ENCODE measurements at regions not wholly inside any gene's neighbourhood (a gene's known extent, or its start where the extent isn't known, plus 50 kb on each side); places are given as distances from the start of the nearest gene placed in this dataset.

DNA sequence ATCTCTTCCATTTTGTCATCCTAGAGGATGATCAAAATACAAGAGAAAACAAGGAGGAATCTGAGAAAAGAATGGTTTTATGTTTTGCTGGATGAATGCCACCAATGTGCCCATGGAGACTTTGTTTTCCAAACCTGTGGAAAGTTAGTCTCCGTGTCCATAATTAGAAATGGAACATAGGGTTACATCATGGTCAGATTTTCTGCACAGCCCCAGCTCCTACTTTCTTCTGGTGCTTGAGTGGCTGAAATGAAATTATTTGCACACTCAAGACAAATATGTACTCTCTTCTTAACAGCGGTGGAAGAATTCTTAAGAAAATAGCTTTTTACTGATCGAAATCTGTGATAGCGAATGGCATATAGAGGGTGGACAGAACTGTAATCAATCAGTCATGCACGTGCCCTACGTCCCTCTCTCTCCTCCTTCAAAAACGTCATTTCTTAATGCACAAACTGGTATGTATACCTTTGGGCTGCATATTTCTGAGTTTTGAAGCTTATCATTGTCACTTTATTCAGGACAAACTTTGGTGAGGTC is 825.2 kb downstream of the AACS start:
- TF ChIP-seq GATA2 (IDR thresholded peaks at IDR 0.05; ENCODE audit: low read depth, low read length) (no peak), GATA3 (IDR thresholded peaks at IDR 0.05; ENCODE audit: low read depth, low read length) (no peak)

- no peak for TF ChIP-seq GATA3 (IDR thresholded peaks at IDR 0.05; ENCODE audit: low read depth, low read length)
- TF ChIP-seq GATA2 (IDR thresholded peaks at IDR 0.05; ENCODE audit: low read depth, low read length): no peak
Measured at GRCh38 chr12:125890971-125891370, 825.7 kb downstream of the AACS start.

DNA sequence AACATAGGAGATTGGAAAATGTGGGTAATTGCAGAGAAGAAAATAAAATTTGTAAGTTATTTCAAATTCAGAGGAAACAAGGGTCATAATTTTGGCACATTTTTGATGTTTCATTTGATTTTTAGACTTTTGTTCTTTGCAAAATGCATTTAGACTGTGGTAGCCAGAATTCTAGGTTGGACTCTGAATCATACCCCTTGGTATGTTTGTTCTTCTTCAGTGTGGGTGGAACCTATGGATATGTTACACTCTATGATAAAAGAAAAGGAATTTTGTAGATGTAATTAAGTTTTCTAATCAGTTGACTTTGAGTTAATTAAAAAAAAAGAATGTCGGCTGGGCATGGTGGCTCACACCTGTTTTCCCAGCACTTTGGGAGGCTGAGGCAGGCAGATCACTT is 827.0 kb downstream of the AACS start:
- no peak for TF ChIP-seq GATA2 (IDR thresholded peaks at IDR 0.05; ENCODE audit: low read depth, low read length)
- no peak for TF ChIP-seq GATA3 (IDR thresholded peaks at IDR 0.05; ENCODE audit: low read depth, low read length)

DNA sequence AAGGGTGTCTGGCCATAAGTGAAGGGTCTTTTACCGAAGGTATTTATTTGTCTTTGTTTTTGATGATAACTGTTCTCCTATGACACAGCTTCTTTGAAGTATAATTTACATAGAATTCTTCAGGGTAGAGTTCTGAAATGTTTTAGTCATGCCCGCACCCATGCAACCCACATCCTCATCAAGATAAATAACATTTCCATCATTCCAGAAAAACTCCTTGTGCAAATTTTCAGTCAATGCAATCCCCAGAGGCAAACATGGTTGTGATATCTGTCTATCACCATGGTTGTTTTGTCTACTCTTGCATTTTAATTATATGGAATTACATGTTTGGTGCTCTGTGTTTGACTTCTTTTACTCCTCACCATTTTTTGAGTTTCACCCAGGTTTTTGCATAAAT is 837.8 kb downstream of the AACS start:
- TF ChIP-seq GATA2 (IDR thresholded peaks at IDR 0.05; ENCODE audit: low read depth, low read length): no peak
- no peak for TF ChIP-seq GATA3 (IDR thresholded peaks at IDR 0.05; ENCODE audit: low read depth, low read length)

GRCh38 chr12:125907351-125907750 is 842.1 kb downstream of the AACS start:
- TF ChIP-seq GATA2 (IDR thresholded peaks at IDR 0.05; ENCODE audit: low read depth, low read length) (no peak), GATA3 (IDR thresholded peaks at IDR 0.05; ENCODE audit: low read depth, low read length) (no peak)

GRCh38 chr12:125919856-125920470 is 854.7 kb downstream of the AACS start:
- no peak for TF ChIP-seq GATA2 (IDR thresholded peaks at IDR 0.05; ENCODE audit: low read depth, low read length)
- no peak for TF ChIP-seq GATA3 (IDR thresholded peaks at IDR 0.05; ENCODE audit: low read depth, low read length)

- TF ChIP-seq GATA2 (IDR thresholded peaks at IDR 0.05; ENCODE audit: low read depth, low read length) (no peak), GATA3 (IDR thresholded peaks at IDR 0.05; ENCODE audit: low read depth, low read length) (no peak)
Measured at GRCh38 chr12:125922330-125922729, 857.1 kb downstream of the AACS start.

GRCh38 chr12:125936502-125936901 is 871.3 kb downstream of the AACS start:
- no peak for TF ChIP-seq GATA2 (IDR thresholded peaks at IDR 0.05; ENCODE audit: low read depth, low read length)
- TF ChIP-seq GATA3 (IDR thresholded peaks at IDR 0.05; ENCODE audit: low read depth, low read length): no peak

DNA sequence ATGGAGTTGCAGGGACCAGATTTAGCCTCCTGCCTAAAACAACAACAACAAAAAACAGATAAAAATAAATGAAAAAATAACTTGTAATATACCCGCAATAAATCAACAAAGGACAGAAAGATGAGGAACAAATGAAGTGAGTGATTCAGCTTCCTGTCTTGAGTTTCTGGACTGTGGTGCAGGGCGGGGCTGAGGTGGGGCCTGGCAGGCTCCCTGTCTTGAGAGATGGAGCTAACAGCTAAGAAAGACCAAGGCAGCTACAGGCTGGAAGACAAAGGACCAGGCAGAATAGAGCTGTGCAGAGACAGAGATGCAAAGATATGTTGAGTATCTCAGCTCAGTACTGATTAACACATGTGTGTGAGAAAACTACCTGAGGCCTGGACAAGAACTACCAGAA is 879.2 kb downstream of the AACS start:
- no peak for TF ChIP-seq GATA3 (IDR thresholded peaks at IDR 0.05; ENCODE audit: low read depth, low read length)
- TF ChIP-seq GATA2 (IDR thresholded peaks at IDR 0.05; ENCODE audit: low read depth, low read length): no peak

DNA sequence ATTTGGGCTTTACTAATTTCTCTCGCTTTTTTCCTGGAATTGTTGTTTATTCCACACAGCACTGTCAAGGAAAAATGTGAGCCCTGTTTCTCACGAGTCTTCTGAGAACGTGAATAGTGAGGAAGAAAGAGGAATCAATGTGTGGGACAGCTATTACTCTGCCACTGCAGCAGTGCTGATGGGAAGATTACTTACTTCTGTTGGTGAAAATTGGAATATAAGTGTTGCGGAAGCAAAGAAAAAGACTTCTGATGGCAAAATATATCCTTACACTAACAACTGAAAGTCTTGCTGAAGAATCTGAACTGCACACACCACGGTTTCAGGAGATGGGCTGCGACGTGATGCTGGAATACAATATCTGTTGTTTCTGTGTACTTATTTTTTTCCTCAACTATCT is 884.2 kb downstream of the AACS start:
- no peak for TF ChIP-seq GATA2 (IDR thresholded peaks at IDR 0.05; ENCODE audit: low read depth, low read length)
- no peak for TF ChIP-seq GATA3 (IDR thresholded peaks at IDR 0.05; ENCODE audit: low read depth, low read length)

DNA sequence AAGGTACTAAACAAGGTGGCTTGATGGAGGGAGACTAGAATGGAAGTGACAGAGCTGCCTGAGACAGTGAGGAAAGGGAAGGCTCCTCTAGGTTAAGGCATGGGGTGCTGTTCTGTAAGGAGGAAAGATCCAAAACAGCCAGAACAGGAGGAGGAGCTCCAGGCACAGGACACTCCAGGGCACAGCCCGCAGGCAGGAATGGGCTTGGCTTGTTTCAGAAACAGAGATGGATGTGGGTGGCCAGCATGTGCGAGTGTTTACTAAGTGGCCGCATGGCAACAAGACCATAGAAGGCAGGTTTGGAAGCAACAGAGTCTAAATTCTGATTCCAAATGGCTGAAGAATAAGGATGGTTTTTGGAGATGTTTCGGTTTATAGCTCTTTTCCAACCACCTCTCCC is 889.1 kb downstream of the AACS start:
- TF ChIP-seq GATA3 (IDR thresholded peaks at IDR 0.05; ENCODE audit: low read depth, low read length) (no peak), GATA2 (IDR thresholded peaks at IDR 0.05; ENCODE audit: low read depth, low read length) (no peak)

- TF ChIP-seq GATA2 (IDR thresholded peaks at IDR 0.05; ENCODE audit: low read depth, low read length) (no peak), GATA3 (IDR thresholded peaks at IDR 0.05; ENCODE audit: low read depth, low read length) (no peak)
Measured at GRCh38 chr12:125956186-125956585, 891.0 kb downstream of the AACS start.

DNA sequence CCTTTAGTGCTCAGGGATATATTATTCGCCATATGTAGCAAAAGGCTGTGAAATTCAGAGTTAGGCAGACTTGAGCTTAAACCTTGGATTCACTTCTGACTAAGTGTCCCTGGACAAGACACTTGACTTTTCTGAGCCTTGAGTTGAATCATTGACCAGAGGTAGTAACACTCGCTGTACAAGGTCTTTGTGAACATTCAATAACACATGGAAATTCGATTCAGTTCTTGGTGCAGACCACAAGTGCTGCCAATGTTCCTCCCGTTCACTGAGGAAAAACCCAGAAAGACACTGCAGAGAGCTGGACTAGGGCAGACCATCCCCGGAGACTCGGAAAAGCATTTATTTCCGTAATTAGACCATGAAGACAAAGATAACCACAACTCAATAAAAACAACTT is 901.4 kb downstream of the AACS start:
- TF ChIP-seq GATA3 (IDR thresholded peaks at IDR 0.05; ENCODE audit: low read depth, low read length) (no peak), GATA2 (IDR thresholded peaks at IDR 0.05; ENCODE audit: low read depth, low read length) (no peak)

- TF ChIP-seq GATA2 (IDR thresholded peaks at IDR 0.05; ENCODE audit: low read depth, low read length) (no peak), GATA3 (IDR thresholded peaks at IDR 0.05; ENCODE audit: low read depth, low read length) (no peak)
Measured at GRCh38 chr12:125968413-125968812, 903.2 kb downstream of the AACS start.

DNA sequence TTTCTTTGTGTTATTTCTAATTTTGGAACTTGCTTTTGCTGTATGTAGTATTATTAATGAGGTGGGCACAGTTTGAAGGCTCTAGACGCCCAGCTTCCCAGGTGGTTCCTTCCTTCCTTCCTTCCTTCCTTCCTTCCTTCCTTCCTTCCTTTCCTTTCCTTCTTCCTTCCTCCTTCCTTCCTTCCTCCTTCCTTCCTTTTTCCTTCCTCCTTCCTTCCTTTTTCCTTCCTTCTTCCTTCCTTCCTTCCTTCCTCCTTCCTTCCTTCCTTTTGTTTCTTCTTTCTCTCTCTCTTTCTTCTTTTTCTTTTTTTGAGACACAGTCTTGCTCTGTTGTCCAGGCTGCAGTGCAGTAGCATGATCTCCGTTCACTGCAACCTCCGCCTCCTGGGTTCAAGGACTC is 906.7 kb downstream of the AACS start:
- TF ChIP-seq GATA3 (IDR thresholded peaks at IDR 0.05; ENCODE audit: low read depth, low read length): no peak

GRCh38 chr12:125978286-125978685 is 913.1 kb downstream of the AACS start:
- TF ChIP-seq GATA2 (IDR thresholded peaks at IDR 0.05; ENCODE audit: low read depth, low read length) (no peak), GATA3 (IDR thresholded peaks at IDR 0.05; ENCODE audit: low read depth, low read length) (no peak)

Data from SH-SY5Y (cell line).